GM18505 (cell line): ENCODE measurements at regions not wholly inside any gene's neighbourhood (a gene's known extent, or its start where the extent isn't known, plus 50 kb on each side); places are given as distances from the start of the nearest gene placed in this dataset.

ENCODE experiments used
- ATAC-seq: cut with Tn5 transposase; IDR thresholded peaks from one replicate; pipeline ENCODE4 v1.9.1; 2021; ENCODE audit not compliant: unreplicated experiment
- POLR2A ChIP-seq: IDR thresholded peaks from 4 replicates; pipeline ENCODE4 v1.6.1; 2011; ENCODE audit warnings: borderline replicate concordance; ENCODE audit not compliant: insufficient read depth, insufficient read length; ENCODE audit errors: extremely low read depth

GRCh38 chr7:41787651-41788350, 84.9 kb upstream of the INHBA start:
- no peak for TF ChIP-seq POLR2A
- no peak for ATAC-seq

- no peak for ATAC-seq
- TF ChIP-seq POLR2A: no peak
These were observed 84.1 kb upstream of the INHBA start for GRCh38 chr7:41786944-41787343.

GRCh38 chr7:41786404-41786803, 83.5 kb upstream of the INHBA start:
- TF ChIP-seq POLR2A: no peak
- no peak for ATAC-seq

- no peak for ATAC-seq
- TF ChIP-seq POLR2A: no peak
These were observed 83.0 kb upstream of the INHBA start for GRCh38 chr7:41785840-41786239.

GRCh38 chr7:41785265-41785664, 82.4 kb upstream of the INHBA start:
- no peak for TF ChIP-seq POLR2A
- ATAC-seq: no peak

GRCh38 chr7:41779918-41780317, 77.0 kb upstream of the INHBA start:
- TF ChIP-seq POLR2A: no peak
- ATAC-seq: no peak

- no peak for TF ChIP-seq POLR2A
These were observed 75.2 kb upstream of the INHBA start for GRCh38 chr7:41777894-41778596.

GRCh38 chr7:41774966-41775365, 72.1 kb upstream of the INHBA start:
- no peak for TF ChIP-seq POLR2A
- no peak for ATAC-seq

More at GRCh38 chr7:41777894-41778596, 75.2 kb upstream of the INHBA start:
- no peak for ATAC-seq

- ATAC-seq: no peak
- TF ChIP-seq POLR2A: no peak
These were observed 70.9 kb upstream of the INHBA start for GRCh38 chr7:41773756-41774155.

GRCh38 chr7:41771717-41772116, 68.8 kb upstream of the INHBA start:
- no peak for TF ChIP-seq POLR2A
- no peak for ATAC-seq

- no peak for TF ChIP-seq POLR2A
- no peak for ATAC-seq
These were observed 66.3 kb upstream of the INHBA start for GRCh38 chr7:41769162-41769561.

GRCh38 chr7:41763626-41764025, 60.7 kb upstream of the INHBA start:
- no peak for TF ChIP-seq POLR2A

GRCh38 chr7:41762641-41763040, 59.8 kb upstream of the INHBA start:
- no peak for TF ChIP-seq POLR2A
- ATAC-seq: no peak

More at GRCh38 chr7:41763626-41764025, 60.7 kb upstream of the INHBA start:
- no peak for ATAC-seq

- TF ChIP-seq POLR2A: no peak
These were observed 57.4 kb upstream of the INHBA start for GRCh38 chr7:41760293-41760692.

More at GRCh38 chr7:41760293-41760692, 57.4 kb upstream of the INHBA start:
- ATAC-seq: no peak
